NCI-H774 (cell line): ENCODE measurements at regions not wholly inside any gene's neighbourhood (a gene's known extent, or its start where the extent isn't known, plus 50 kb on each side); places are given as distances from the start of the nearest gene placed in this dataset.

ENCODE experiments used
- DNase-seq: peaks from one replicate; lab custom pipeline; 2025; lab: John Stamatoyannopoulos, UW

DNA sequence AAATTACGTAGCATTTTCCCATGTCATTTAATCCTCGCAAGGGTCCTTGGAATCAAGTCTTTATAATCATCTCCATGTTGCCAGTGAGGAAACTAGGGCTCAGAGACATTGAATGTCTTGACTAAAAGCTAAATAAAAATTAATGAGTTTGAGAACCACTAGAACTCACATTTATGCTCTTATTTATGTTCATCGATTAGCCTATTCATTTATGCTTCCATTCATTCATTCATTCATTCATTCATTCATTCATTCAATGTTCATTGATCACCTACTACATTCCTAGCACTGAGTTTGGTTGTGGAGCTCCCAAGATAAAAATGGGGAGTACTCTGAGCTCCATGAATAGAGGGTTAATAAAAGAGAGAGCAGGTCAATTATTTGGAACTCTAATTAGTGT lies 59.7 kb downstream of the KCNA1 start:
- DNase-seq = no peak

DNA sequence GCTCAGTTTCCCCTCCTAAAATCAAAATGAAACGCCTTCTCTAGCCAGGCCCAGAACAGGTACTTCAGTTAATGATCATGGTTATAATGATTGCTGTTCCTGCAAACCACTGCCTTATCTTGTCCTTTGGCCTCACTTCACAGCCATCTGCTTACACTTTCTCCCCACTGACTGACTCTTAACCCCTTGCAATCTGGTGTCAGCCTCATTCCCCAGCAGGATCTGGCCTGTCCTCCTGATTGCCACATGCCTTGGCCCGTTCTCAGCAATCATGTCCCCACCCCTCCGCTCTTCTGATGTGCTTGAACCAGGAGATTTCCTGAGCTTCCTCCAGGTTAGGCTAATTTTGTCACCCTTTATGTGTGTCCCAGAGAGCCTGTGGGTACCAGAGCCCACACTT lies 64.5 kb downstream of the KCNA1 start:
- no peak for DNase-seq

DNA sequence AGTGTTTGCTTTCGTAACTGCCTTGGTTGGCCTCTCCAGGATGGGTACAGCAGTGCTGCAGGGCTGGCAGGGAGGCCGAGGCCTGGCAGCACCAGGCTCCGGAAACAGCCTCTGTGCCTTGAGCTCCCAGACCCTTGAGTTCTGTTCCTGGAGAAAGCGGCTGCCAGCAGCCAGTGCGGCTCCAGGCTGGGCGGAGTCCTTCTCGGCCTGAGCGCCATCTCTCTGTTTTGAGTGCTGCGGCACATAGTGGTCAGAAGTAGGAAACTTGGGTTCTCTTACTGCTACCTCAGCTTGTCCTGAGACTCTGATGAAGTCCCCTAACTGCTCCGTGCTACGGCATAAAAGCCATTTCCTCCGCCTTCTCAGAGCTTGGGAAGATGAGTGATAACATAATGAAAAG lies 65.9 kb downstream of the KCNA1 start:
- no peak for DNase-seq

DNA sequence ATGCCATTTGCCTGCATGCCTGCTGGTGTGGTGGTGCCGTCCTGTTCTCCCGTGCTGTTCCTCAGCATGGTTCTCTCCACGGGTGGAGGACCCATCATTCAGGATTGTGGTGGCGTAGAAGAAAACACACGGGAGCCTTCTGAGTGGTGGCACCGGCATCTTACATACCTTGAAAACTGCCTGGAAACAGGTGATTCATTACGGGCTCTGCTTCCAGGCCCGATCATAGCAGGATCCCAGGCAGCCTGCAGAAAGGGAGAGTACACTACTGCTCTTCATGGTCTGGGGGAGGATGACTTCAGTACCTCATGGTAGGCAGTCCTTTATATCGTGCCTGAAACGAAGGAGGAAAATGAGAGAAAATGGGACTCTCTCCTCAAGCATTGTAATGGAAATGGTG lies 66.6 kb upstream of the KCNA5 start:
- no peak for DNase-seq

DNA sequence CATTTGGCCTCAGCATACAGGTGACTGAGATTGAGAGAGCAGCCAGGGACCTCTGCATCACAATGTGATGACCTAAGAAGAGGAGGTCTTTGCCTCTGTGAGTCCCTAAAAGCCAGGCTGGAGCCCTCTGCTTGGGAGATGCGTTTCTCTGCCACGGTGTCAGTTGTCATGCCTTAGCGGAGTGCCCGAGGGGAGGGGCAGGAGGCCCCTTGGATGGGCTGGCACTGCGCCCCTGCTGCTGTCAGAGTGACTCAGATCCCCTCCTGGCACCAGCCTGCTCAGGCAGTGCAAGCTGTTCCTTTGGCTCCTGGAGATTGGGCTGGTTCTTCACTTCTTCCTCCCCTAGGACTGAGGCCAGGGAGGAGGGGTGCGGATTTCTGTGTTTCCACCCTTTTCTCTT lies 64.9 kb upstream of the KCNA5 start:
- DNase-seq = peak; percentile 22

DNA sequence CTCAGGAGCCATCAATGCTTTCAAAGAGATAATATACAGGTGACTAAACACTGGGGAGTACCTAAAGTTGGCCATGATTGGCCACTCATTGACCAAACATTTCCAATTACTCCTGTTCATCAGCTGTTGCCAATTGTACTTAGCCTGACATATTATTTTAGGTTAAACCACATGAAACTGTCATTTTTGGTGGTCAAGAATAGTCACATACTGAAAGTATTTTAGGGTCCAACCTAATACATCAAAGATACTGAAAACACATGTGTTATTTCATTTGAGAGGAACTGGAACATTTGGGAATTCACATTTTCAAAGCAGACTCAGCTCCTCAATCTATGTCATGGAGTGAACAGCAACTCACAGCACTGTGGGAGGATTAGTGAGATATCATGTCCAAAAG lies 63.9 kb upstream of the KCNA5 start:
- DNase-seq = no peak

DNA sequence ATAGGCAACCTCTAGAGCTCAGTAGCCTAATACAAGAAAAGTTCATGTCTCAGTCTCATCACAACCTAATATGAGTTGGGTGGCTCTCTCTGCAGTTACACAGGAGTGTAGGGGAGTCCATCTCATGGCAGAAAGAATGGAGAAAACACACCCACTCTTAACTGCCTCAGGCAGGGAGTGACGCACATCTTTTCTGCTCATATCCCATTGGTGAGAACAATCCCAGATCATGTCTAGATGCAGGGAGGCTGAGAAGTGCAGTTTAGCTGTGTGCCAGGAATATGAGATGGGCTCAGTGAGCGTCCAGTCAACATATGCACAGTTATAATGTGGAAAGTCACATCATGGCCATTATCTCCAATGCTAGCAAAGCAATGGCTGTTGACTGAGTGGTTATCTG lies 59.3 kb upstream of the KCNA5 start:
- DNase-seq = no peak

DNA sequence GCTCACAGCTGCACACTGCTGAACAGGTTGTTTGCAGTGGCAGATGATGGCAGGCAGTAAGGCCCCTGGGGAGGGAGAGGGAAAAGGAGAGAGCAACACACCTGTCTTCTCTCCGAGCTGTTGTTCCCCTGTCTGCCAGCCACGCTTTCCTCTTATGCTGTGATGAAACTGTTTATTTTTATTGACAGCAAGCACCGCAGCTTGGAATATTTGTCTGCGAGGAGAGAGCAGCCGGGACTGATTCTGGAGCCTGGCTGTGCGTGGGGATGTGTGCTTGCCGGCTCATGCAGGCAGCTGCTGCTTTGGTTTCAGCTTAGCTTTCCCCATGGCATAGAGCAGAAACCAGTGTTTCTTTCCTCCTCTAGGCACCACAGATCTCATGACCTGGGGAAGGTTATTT lies 58.7 kb upstream of the KCNA5 start:
- DNase-seq = peak; percentile 38

DNA sequence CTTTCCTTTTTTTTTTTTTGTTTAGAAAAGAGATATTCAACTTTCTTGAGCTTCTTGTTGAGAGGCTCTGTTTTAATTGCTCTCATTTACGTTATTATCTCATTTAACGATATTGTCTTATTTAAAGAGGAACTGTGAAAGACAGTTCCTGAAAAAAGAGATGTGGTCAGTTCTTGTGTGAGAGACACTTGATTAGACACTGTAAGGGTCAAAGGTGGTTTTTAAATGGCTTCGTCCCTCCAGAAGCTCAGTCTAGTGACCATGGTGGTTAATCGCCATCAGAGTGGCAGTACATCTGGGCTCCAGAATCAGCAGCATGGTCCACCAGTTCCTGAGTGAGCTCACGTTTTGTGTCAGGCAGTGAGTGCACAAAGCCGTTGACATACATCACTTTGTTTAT lies 57.9 kb upstream of the KCNA5 start:
- no peak for DNase-seq

DNA sequence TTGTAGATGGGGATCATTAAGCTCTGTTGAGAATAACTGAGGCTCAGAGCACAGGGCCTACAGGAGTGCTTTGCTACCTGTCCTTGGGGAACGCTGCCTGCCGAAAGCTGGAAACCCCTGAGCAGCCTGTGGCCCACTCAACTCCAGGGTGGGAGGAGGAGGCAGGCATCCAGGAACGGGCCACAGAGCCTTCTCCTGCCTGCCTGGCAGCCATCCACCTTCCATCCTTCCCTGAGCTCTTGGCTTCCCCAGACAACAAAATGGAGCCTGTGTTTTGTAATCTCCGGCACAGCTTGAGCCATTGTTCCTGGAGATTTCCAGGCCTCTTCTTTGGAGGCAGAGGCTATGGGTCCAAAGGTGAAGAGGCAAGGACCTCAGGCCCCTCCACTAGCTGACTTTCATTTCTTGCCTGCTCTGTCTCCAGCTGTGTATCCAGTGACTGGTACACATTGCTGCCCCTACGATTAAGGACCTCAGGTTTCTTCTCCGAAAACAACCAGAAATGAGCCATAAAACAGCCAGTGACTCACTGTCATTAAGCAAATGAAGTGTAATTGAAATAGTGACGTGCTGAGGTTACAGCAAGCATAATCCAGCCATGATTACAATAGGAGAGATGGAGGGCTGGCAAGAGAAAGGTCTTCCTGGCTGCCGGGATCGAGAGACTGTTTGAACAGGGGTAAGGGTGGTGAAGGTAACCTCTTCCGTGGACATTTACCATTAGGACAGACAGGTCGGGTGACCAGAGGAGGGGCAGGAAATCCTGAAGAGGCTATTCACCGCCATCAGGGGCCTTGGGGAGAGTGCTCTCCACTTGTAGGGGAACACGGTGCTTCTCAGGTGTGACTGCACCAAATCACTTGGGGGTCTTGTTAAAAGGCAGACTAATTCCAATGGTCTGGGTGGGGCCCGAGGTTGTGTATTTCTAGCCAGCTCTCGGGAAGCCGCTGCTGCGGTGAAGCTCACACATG lies 56.3 kb upstream of the KCNA5 start:
- peak; percentile 60 for DNase-seq

DNA sequence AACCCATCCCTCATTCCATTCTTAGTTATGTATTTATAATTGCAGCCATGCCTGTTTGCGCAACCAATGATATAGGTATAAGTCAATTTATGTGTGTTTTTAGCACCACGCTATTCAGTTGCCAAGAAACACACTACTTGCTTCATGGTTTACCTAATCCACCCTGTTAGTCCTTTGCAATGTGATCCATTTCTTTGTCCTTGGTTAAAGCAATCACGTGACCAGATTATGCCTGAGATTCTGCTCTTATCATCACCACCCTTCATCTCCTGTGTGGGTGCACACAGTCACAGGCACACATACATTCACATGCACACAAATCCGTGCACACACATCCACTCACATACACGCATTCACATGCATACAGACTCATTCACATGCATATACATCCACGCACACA lies 52.3 kb upstream of the KCNA5 start:
- DNase-seq = peak; percentile 78

DNA sequence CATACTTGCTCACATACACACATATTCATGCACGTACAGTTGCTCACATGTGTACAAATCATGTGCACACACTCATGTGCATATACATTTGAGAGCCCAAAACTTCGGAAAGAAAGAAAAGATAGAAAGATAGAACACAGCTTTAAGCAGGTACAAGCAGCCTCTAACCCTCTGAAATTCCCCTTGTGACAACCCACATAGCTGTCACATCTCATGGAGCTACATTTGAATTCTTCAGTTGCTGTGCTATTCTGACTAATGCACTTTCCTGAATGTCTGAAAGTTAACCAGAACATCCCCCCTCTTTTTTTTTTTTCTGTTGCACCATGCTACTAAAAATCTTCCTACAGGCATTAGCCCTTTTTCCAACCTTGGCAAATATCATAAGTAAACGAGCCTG lies 51.9 kb upstream of the KCNA5 start:
- DNase-seq = no peak

DNA sequence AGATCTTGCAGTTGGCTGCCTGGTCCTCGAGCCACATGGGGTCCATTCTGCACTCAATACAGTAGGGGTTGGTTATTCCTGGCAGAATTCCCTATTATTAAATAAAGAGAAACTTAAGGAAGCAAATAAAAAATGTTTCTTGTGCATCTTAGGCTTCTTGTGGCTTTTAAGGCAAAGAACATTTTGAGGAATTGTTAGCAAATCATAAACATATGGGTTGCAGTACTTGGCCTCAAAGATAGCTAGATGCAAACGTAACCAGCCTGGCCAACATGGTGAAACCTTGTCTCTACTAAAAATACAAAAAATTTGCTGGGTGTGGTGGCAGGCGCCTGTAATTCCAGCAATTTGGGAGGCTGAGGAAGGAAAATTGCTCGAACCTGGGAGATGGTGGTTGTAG lies 50.8 kb upstream of the KCNA5 start:
- DNase-seq = no peak
